ENCODE measurements at regions not wholly inside any gene's neighbourhood (a gene's known extent, or its start where the extent isn't known, plus 50 kb on each side); places are given as distances from the start of the nearest gene placed in this dataset.
A peak's percentile ranks its signal among the peaks of the same experiment; 100 is the strongest.

DNA sequence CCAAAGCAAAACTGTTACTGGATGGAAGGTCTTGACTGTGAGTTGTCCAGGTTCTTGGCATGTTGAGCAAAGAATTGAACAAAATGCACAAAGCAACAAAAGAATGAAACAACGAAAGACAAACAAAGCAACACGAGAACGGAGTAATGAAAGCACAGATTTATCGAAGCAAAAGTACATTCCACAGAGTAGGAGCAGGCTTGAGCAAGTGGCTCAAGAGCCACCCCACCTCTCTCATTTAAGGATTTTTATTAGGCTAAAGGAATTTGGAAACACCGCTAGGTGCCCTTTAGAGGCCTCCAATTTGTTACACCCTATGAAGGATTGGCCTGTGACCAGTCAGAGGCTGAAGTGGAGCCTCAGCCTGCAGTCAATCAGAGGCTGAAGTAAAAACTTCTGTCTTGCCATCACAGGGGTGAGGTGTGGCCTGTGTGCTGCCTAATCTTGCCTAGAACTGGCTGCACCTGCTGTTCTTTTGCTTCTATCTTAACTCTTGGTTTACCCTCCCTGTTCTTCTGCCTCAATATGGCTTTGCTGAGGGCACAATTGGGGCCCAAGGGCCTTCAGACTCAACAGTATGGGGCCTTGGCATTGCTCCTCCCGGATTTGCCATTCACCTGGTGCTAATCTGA lies 59.4 kb upstream of the FTH1 start:
- Histone ChIP-seq H3K9me3 (ENCODE audit: insufficient read depth, low read depth, low read length) (no peaks in the 10 kb centered on the region), H3K4me2 (ENCODE audit: low read depth, low read length, poor library complexity, severe bottlenecking) (no peak overlapping the region)

DNA sequence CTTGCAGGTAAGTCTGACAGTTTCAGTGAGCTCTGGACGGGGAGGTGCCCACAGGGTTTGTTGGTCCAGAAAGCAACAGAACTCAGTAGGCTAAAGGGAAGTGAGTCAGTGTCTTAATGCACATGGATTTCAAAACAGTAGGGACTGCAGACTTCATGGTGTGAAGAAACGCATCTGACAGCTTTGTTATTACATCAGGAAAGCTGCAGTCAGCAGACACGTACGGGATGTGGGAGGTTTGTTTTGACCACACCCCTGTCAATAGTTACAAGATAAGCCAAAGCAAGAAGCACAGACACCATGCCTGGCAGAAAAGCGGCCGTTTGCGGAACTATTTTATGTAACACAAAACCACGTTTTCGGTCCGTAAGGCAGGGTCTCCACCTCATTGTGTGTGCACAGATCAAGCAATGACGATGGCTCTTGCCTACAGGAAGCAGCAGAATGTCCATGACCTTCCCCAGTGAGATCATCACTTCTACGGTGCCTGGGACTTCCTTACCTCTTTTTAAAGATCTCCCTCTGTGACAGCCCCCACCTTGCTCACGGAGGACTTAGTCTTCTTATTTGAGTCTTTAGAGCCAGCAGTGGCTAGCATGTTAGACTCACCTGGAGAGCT lies 58.2 kb upstream of the FTH1 start:
- H3K4me2 ChIP-seq (ENCODE audit: low read depth, low read length, poor library complexity, severe bottlenecking) = peak overlapping the region; percentile 6
- no peak overlapping the region for H3K4me3 ChIP-seq (ENCODE audit: low read length, poor library complexity, severe bottlenecking)
- H3K4me1 ChIP-seq (ENCODE audit: insufficient read depth, low read length, poor library complexity, severe bottlenecking) = peaks cover 5% of the 10 kb centered on the region
- no peaks in the 10 kb centered on the region for H3K36me3 ChIP-seq (ENCODE audit: insufficient read depth, low read length)
- TF ChIP-seq, protein P1, sequence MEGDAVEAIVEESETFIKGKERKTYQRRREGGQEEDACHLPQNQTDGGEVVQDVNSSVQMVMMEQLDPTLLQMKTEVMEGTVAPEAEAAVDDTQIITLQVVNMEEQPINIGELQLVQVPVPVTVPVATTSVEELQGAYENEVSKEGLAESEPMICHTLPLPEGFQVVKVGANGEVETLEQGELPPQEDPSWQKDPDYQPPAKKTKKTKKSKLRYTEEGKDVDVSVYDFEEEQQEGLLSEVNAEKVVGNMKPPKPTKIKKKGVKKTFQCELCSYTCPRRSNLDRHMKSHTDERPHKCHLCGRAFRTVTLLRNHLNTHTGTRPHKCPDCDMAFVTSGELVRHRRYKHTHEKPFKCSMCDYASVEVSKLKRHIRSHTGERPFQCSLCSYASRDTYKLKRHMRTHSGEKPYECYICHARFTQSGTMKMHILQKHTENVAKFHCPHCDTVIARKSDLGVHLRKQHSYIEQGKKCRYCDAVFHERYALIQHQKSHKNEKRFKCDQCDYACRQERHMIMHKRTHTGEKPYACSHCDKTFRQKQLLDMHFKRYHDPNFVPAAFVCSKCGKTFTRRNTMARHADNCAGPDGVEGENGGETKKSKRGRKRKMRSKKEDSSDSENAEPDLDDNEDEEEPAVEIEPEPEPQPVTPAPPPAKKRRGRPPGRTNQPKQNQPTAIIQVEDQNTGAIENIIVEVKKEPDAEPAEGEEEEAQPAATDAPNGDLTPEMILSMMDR (conservative IDR thresholded peaks at IDR 0.05; ENCODE audit: low read length) = no peak
- no peak for TF ChIP-seq EZH2phosphoT487 (IDR thresholded peaks at IDR 0.05; ENCODE audit: borderline replicate concordance)
- H3K9me3 ChIP-seq (ENCODE audit: insufficient read depth, low read depth, low read length) = peaks cover 8% of the 10 kb centered on the region
- no peak overlapping the region for H3K9ac ChIP-seq (ENCODE audit: low read depth, low read length, poor library complexity, severe bottlenecking)
- H3F3A ChIP-seq (ENCODE audit: low read depth) = no peaks in the 10 kb centered on the region
- no peaks in the 10 kb centered on the region for H3K79me2 ChIP-seq (ENCODE audit: insufficient read depth, low read length)
- no peaks in the 10 kb centered on the region for H3K27me3 ChIP-seq (ENCODE audit: insufficient read depth, low read length, poor library complexity, severe bottlenecking)
- H4K20me1 ChIP-seq (ENCODE audit: insufficient read depth, low read length, poor library complexity, severe bottlenecking) = no peaks in the 10 kb centered on the region
- no peaks in the 10 kb centered on the region for H3K9me2 ChIP-seq (replicated peaks; ENCODE audit: low read depth, low read length)
- H2AFZ ChIP-seq (ENCODE audit: low read length) = no peak overlapping the region

More for the DNA sequence above, 59.4 kb upstream of the FTH1 start:
- no peak overlapping the region for H3K9ac ChIP-seq (ENCODE audit: low read depth, low read length, poor library complexity, severe bottlenecking)
- H3K4me3 ChIP-seq (ENCODE audit: low read length, poor library complexity, severe bottlenecking) = no peak overlapping the region
- no peaks in the 10 kb centered on the region for H3K27me3 ChIP-seq (ENCODE audit: insufficient read depth, low read length, poor library complexity, severe bottlenecking)
- H2AFZ ChIP-seq (ENCODE audit: low read length) = no peak overlapping the region
- H3K9me2 ChIP-seq (replicated peaks; ENCODE audit: low read depth, low read length) = no peaks in the 10 kb centered on the region
- H3K79me2 ChIP-seq (ENCODE audit: insufficient read depth, low read length) = no peaks in the 10 kb centered on the region
- no peaks in the 10 kb centered on the region for H4K20me1 ChIP-seq (ENCODE audit: insufficient read depth, low read length, poor library complexity, severe bottlenecking)
- peaks cover 5% of the 10 kb centered on the region for H3K4me1 ChIP-seq (ENCODE audit: insufficient read depth, low read length, poor library complexity, severe bottlenecking)
- no peaks in the 10 kb centered on the region for H3K36me3 ChIP-seq (ENCODE audit: insufficient read depth, low read length)
- TF ChIP-seq, protein P1 (conservative IDR thresholded peaks at IDR 0.05; ENCODE audit: low read length) = no peak
- TF ChIP-seq EZH2phosphoT487 (IDR thresholded peaks at IDR 0.05; ENCODE audit: borderline replicate concordance) = no peak
- no peaks in the 10 kb centered on the region for H3F3A ChIP-seq (ENCODE audit: low read depth)

DNA sequence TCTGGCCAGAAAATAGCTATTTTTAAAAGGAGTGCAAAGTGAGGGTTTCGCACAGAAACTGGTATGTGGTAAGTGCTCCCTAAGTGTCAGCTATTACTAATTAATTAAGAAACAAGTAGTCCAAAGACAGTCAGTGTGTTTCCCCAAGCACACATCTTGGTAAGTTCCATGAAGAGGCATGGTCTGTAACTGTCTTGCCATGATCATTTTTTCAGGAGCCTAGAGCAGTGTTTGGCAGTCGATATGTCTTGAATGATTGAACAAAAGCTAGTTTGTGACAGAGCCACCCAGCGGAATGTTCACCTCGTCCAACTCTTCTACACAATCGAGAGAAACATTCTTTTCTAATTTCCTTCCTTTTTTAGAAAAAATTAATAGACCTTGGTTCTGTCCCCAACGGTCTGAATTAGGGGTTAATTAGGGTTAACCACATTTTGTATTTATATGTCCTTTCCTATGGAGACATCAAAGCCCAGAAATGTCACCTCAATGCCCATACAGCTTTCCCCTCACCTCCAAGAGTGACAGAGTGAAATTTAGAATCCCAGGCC lies 57.6 kb upstream of the FTH1 start:
- no peaks in the 10 kb centered on the region for H3K9me2 ChIP-seq (replicated peaks; ENCODE audit: low read depth, low read length)
- H3K36me3 ChIP-seq (ENCODE audit: insufficient read depth, low read length) = no peaks in the 10 kb centered on the region
- peaks cover 5% of the 10 kb centered on the region for H3K4me1 ChIP-seq (ENCODE audit: insufficient read depth, low read length, poor library complexity, severe bottlenecking)
- no peaks in the 10 kb centered on the region for H3F3A ChIP-seq (ENCODE audit: low read depth)
- TF ChIP-seq, protein P1 (conservative IDR thresholded peaks at IDR 0.05; ENCODE audit: low read length) = no peak
- TF ChIP-seq EZH2phosphoT487 (IDR thresholded peaks at IDR 0.05; ENCODE audit: borderline replicate concordance) = no peak
- peak overlapping the region; percentile 6 for H3K4me2 ChIP-seq (ENCODE audit: low read depth, low read length, poor library complexity, severe bottlenecking)
- H2AFZ ChIP-seq (ENCODE audit: low read length) = no peak overlapping the region
- H3K9ac ChIP-seq (ENCODE audit: low read depth, low read length, poor library complexity, severe bottlenecking) = no peak overlapping the region
- H3K4me3 ChIP-seq (ENCODE audit: low read length, poor library complexity, severe bottlenecking) = no peak overlapping the region
- H3K9me3 ChIP-seq (ENCODE audit: insufficient read depth, low read depth, low read length) = peaks cover 8% of the 10 kb centered on the region
- H3K79me2 ChIP-seq (ENCODE audit: insufficient read depth, low read length) = no peaks in the 10 kb centered on the region
- H3K27me3 ChIP-seq (ENCODE audit: insufficient read depth, low read length, poor library complexity, severe bottlenecking) = no peaks in the 10 kb centered on the region
- no peaks in the 10 kb centered on the region for H4K20me1 ChIP-seq (ENCODE audit: insufficient read depth, low read length, poor library complexity, severe bottlenecking)
